DND-41 (cell line): ENCODE measurements at regions not wholly inside any gene's neighbourhood (a gene's known extent, or its start where the extent isn't known, plus 50 kb on each side); places are given as distances from the start of the nearest gene placed in this dataset.

Experiments
- ATAC-seq: fragments of 200-7000 bp; cut with Tn5 transposase; 3 replicates; pipeline ENCODE4 v1.9.1; 2021; ENCODE audit warnings: low read depth; ENCODE audit not compliant: insufficient read depth
- DNase-seq: peaks from one replicate; pipeline ENCODE4 v3.0.0-alpha.2; 2020
- H2AFZ ChIP-seq: 2 replicates; pipeline ENCODE4 v1.6.0; 2012; ENCODE audit warnings: low read depth, low read length
- H3K27ac ChIP-seq: 2 replicates; pipeline ENCODE4 v1.5.1; 2012; ENCODE audit warnings: low read length, inconsistent platforms
- H3K27me3 ChIP-seq: fragments of 200-600 bp; sonication (generic); 2 replicates; pipeline ENCODE4 v1.6.0; 2012; ENCODE audit warnings: low read length, mild to moderate bottlenecking, inconsistent platforms; ENCODE audit not compliant: insufficient read depth, poor library complexity
- H3K36me3 ChIP-seq: 2 replicates; pipeline ENCODE4 v1.5.1; 2012; ENCODE audit warnings: low read length, inconsistent platforms; ENCODE audit not compliant: insufficient read depth
- H3K4me1 ChIP-seq: 2 replicates; pipeline ENCODE4 v1.5.1; 2012; ENCODE audit warnings: mild to moderate bottlenecking, low read length; ENCODE audit not compliant: insufficient read depth
- H3K4me2 ChIP-seq: 2 replicates; pipeline ENCODE4 v1.6.0; 2012; ENCODE audit warnings: mild to moderate bottlenecking, moderate library complexity, low read length, inconsistent platforms; ENCODE audit not compliant: insufficient read depth
- H3K4me3 ChIP-seq, 2 experiments: fragments of 200-600 bp in 1 of 2; shearing (Covaris generic) in 1 of 2; 2 replicates each; pipeline ENCODE4 v1.5.1; 2012 to 2016; ENCODE audit warnings: inconsistent platforms in 2 of 2, low read length in 2 of 2, mild to moderate bottlenecking in 2 of 2, low read depth in 1 of 2, moderate library complexity in 1 of 2
- H3K79me2 ChIP-seq: 2 replicates; pipeline ENCODE4 v1.6.0; 2012; ENCODE audit warnings: low read length, inconsistent platforms; ENCODE audit not compliant: insufficient read depth
- H3K9ac ChIP-seq: 2 replicates; pipeline ENCODE4 v1.6.0; 2012; ENCODE audit warnings: low read depth, mild to moderate bottlenecking, inconsistent platforms, low read length, moderate library complexity
- H3K9me3 ChIP-seq: 2 replicates; pipeline ENCODE4 v1.5.1; 2012; ENCODE audit warnings: low read length, moderate library complexity, mild to moderate bottlenecking, inconsistent platforms; ENCODE audit not compliant: insufficient read depth, severe bottlenecking
- H4K20me1 ChIP-seq: 2 replicates; pipeline ENCODE4 v1.6.0; 2012; ENCODE audit warnings: low read length; ENCODE audit not compliant: insufficient read depth
- CTCF ChIP-seq: IDR thresholded peaks from 2 replicates; pipeline ENCODE4 v1.5.1; 2012; ENCODE audit warnings: borderline replicate concordance, low read length, moderate library complexity, mild to moderate bottlenecking; ENCODE audit not compliant: poor library complexity, severe bottlenecking; ENCODE audit errors: extremely low read depth
- EZH2 ChIP-seq: IDR thresholded peaks from 3 replicates; pipeline ENCODE4 v1.6.1; 2012; ENCODE audit warnings: borderline replicate concordance, low read depth, mild to moderate bottlenecking, moderate library complexity, low read length, inconsistent platforms; ENCODE audit not compliant: severe bottlenecking

- ATAC-seq (no peak), DNase-seq (no peak)
- Histone ChIP-seq H3K9me3 (no peaks in the 10 kb centered on the region), H3K27ac (no peak overlapping the region), H3K4me3 (no peak overlapping the region), H3K79me2 (no peaks in the 10 kb centered on the region), H3K36me3 (no peaks in the 10 kb centered on the region), H3K9ac (no peak overlapping the region), H3K4me1 (no peaks in the 10 kb centered on the region), H3K4me2 (no peak overlapping the region), H4K20me1 (no peaks in the 10 kb centered on the region), H2AFZ (no peak overlapping the region), H3K27me3 (no peaks in the 10 kb centered on the region)
- TF ChIP-seq EZH2 (no peak), CTCF (no peak)
Observed at GRCh38 chrX:39669668-39670067, 428.1 kb downstream of the BCOR start.

GRCh38 chrX:39670281-39670680 lies 427.5 kb downstream of the BCOR start:
- Histone ChIP-seq H3K4me2 (no peak overlapping the region), H3K9me3 (no peaks in the 10 kb centered on the region), H3K79me2 (no peaks in the 10 kb centered on the region), H3K9ac (no peak overlapping the region), H4K20me1 (no peaks in the 10 kb centered on the region), H3K27me3 (no peaks in the 10 kb centered on the region), H2AFZ (no peak overlapping the region), H3K36me3 (no peaks in the 10 kb centered on the region), H3K4me3 (no peak overlapping the region), H3K4me1 (no peaks in the 10 kb centered on the region), H3K27ac (no peak overlapping the region)
- no peak for ATAC-seq
- no peak for TF ChIP-seq EZH2
- TF ChIP-seq CTCF: no peak
- no peak for DNase-seq

GRCh38 chrX:39672405-39672804 lies 425.4 kb downstream of the BCOR start:
- ATAC-seq (no peak), DNase-seq (no peak)
- Histone ChIP-seq H2AFZ (no peak overlapping the region), H3K27me3 (no peaks in the 10 kb centered on the region), H3K9ac (no peak overlapping the region), H3K27ac (no peak overlapping the region), H3K4me3 (no peak overlapping the region), H3K4me2 (no peak overlapping the region), H3K36me3 (no peaks in the 10 kb centered on the region), H3K4me1 (no peaks in the 10 kb centered on the region), H4K20me1 (no peaks in the 10 kb centered on the region), H3K9me3 (no peaks in the 10 kb centered on the region), H3K79me2 (no peaks in the 10 kb centered on the region)
- TF ChIP-seq EZH2: no peak
- no peak for TF ChIP-seq CTCF

DNA sequence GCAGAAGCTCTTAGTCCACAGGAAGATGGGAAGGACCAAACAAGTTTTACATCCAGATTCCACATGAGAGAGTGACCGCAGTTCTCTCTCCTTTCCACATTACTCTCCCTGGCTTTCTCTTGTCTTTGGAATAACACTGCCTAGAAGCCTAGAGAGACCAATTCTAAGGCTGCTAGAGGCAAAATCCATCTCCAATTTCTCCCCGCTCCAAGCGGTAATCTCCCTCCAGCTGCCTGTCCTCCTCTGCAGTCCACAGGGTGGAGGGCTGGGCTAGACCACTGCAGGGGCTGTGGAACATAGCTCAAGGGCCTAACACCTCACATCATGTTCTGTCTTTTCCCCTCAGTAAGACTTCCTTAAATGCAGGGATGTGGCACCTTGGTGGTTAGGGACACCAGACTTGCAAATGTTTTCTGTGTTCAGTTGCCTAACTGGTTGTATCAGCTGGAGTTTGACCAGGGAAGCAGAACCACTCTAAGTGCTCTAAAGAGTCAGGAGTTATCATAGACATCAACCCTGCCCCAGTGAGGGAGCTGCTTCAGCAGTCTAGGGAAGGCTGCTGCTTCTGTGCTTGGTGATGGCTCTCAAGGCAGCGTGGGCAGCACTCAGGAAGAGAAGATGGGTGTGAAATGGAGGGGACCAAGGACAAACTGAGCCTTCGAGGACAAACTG lies 423.1 kb downstream of the BCOR start:
- Histone ChIP-seq H3K4me1 (no peaks in the 10 kb centered on the region), H3K4me2 (no peak overlapping the region), H3K36me3 (no peaks in the 10 kb centered on the region), H3K79me2 (no peaks in the 10 kb centered on the region), H3K9ac (no peak overlapping the region), H3K27me3 (no peaks in the 10 kb centered on the region), H3K9me3 (no peaks in the 10 kb centered on the region), H3K4me3 (no peak overlapping the region), H2AFZ (no peak overlapping the region), H3K27ac (no peak overlapping the region), H4K20me1 (no peaks in the 10 kb centered on the region)
- DNase-seq: no peak
- TF ChIP-seq EZH2 (no peak), CTCF (no peak)
- ATAC-seq: no peak
